GM21390 (cell line): ENCODE measurements at regions not wholly inside any gene's neighbourhood (a gene's known extent, or its start where the extent isn't known, plus 50 kb on each side); places are given as distances from the start of the nearest gene placed in this dataset.

Experiments used
- ATAC-seq: cut with Tn5 transposase; IDR thresholded peaks from one replicate; pipeline ENCODE4 v1.9.1; 2021; ENCODE audit not compliant: unreplicated experiment

DNA sequence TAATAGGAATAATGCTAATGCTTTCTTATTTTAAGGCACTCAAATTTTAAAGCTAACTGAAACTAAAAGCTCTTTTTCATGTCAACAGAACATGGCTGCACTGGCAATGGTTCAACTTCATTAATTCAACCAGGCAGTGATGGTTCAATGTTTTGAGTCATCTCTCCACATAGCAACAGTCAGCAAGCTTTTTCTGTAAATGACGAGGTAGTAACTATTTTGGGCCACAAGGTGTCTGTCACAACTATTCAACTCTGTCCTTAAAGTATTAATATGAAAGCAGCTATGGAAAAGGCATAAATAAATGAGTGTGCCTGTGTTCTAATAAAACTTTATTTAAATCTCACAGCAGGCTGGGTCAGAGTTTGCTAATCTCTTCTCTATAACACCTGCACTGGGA is 1425.6 kb upstream of the PIK3C3 start:
- no peak for ATAC-seq

- no peak for ATAC-seq
Observed at GRCh38 chr18:40524881-40525280, 1430.2 kb upstream of the PIK3C3 start.

DNA sequence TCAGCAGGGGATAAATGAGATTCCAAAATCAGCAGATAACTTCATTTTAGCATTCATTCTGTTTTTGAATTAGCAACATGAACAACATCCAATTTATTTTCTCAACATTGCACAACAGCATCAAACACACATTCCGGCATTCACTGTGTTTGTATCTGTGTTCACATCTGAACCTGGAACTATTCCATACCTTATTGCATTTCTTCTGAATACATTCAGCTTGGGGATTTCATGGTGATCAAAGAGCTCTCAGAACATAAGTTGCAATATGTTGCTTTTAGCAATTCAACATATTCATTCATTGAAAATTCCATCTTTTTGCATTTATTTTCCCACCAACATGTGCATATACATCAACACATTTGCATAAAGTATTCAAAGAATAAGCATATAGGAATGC is 1431.7 kb upstream of the PIK3C3 start:
- ATAC-seq: no peak

DNA sequence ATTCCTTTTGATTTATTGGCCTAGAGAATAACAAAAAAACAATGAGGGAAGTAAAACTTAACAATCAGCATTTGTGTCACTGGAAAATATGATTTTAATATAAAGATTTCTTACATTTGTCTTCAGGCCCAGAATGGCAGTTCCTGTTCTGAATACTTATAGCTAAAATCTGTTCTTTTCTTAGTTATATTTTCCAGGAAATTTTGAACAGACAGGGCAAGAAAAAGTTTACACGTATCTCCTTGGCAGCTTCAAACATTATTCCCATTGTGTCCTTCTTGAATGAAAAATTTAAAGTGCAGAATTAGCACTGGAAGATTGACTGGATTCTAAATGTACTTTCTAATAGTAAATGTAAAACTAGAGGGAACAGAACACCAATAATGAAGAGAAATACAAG is 1454.0 kb upstream of the PIK3C3 start:
- no peak for ATAC-seq

DNA sequence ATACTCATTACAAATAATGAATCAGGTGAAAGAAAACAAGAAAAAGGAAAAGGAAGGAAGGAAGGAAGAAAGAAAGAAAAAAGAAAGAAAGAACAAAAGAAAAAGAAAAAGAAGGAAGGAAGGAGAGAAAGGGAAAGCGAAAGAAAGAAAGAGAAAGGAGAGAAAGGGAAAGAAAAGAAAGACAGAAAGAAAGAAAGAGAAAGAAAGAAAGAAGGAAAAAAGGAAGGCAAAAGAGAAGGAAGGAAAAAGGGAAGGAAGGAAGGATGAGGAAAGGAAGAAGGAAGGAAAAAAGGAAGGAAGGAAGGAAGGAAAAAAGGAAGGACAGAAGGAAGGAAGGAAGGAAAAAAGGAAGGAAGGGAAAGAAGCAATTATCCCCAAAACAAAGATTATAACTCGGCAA is 1460.4 kb upstream of the PIK3C3 start:
- no peak for ATAC-seq

GRCh38 chr18:40493316-40493715 is 1461.7 kb upstream of the PIK3C3 start:
- no peak for ATAC-seq

DNA sequence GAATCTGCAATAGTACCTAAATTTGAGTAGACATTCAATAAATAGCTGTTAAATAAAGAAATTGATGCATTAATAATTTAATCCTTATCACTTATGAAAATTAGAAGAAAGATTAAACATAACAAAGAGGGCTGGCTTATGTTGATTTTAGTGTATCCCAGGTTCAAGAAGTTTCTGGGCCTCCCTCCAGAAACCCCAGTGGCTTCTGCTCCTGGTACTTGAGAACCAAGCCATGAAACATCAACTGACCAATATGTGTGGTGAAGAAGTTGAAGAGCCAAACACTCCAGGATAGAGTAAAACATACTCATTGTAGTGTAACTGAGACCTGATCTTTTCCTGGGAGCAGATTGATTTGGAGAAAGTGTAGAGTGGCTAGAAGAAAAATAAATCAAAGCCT is 1465.7 kb upstream of the PIK3C3 start:
- no peak for ATAC-seq

DNA sequence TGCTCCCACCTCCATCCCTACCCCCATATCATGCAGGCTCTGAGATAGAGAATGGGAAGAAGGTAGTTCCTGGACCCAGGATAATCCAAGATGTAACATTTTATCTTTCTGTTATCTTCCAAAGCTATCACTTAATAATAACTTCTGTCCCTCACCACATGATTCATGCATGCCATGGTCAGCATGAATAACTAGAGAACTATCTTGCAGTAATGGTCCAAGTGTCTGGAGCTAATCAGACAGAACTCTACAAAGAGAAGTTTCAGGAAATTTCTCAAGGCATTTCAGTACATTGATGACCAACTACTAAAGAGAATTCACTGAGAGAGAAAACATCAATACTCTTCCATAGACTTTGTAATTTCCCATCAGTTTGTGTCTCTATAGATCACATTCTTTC is 1469.7 kb upstream of the PIK3C3 start:
- ATAC-seq: no peak

DNA sequence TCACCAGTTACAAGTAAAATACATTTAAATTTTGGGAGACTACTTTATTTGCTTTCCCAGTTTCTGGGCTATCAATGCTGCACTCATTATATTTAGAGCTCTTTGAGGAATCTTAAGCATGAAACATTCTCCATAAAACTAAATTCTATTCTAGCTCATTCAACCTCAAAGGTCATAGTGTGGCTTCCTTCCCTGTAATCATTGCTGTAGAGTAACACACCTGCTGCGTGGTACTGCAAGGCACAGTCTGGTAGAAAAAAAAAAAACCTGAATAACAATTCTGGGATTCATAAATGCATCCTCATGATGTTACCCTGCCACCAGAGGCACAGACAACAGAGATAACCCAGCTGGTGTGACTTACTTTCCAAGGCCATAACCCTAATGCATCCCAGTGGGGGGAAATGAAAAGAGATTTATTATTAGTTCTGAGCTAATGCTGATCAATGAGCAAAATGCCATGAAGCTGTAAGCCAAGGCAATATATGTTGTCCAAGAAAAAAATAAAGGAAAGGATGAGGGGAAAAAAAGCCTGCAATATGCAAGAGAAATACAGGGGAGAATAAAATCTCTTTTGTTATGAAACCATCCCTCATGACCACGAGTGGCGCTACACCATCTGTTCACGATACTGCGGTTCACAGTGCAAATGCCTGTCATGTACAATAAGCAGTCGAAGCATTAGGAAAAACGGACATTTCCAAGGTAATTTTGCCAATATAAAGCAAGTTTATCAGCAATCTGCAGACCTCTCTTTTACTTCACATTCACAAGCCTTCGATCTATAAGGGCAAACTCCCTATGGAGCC is 1481.6 kb upstream of the PIK3C3 start:
- no peak for ATAC-seq

GRCh38 chr18:40470723-40471122 is 1484.3 kb upstream of the PIK3C3 start:
- no peak for ATAC-seq

DNA sequence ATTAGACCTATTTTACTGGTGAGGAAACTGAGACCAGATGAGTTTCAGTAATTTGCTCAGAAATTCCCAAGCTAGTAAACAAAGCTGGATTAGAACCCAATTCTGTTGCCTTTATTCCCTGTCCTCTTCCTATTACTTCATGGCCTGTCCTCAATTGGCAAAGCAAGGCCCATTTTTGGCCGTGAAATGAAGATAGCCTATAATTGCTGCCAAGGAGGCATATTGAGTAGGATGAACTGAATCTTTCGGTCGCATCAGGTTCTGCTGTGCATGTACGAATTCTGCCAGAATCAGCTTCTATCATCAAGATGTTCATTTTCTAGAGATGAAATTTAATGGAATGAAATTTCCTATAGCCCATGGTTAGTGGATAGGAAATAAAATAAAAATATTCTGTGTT is 1485.2 kb upstream of the PIK3C3 start:
- no peak for ATAC-seq

- ATAC-seq: no peak
Observed at GRCh38 chr18:40469316-40469715, 1485.7 kb upstream of the PIK3C3 start.

DNA sequence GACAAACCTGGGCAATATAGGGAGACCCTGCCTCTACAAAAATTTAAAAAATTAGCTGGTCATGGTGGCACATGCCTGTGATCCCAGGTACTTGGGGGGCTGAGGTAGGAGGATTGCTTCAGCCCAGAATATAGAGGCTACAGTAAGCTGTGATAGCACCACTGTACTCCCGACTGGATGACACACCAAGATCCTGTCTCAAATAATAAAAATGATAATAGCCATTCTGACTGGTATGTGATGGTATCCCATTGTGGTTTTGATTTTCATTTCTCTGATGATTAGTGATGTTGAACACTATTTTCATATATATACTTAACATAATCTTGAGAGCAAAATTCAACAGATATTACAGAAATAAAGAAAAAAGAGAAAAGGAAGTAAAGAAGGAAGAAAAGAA is 1491.0 kb upstream of the PIK3C3 start:
- ATAC-seq: no peak

DNA sequence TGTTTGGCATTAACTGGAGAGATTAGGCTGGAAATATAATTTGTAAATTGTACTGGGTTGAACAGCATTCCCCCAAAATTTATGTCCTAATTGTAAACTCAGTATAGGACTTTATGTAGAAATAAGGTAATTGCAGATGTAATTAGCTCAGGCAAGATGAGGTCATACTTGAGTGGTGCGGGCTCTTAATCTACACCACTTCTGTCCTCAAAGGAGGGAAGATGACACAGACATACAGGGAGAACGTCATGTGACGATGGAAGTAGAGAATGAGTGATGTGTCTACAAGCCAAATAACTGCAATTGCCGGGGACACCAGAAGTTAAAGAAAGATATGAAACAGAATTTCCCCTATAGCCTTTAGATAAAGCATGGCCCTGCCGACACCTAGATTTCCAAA is 1501.1 kb upstream of the PIK3C3 start:
- no peak for ATAC-seq

GRCh38 chr18:40452599-40452998 is 1502.4 kb upstream of the PIK3C3 start:
- ATAC-seq: no peak

- ATAC-seq: no peak
Observed at GRCh38 chr18:40450751-40451150, 1504.3 kb upstream of the PIK3C3 start.

- ATAC-seq: no peak
Observed at GRCh38 chr18:40447820-40448219, 1507.2 kb upstream of the PIK3C3 start.

- ATAC-seq: no peak
Observed at GRCh38 chr18:40440088-40440487, 1514.9 kb upstream of the PIK3C3 start.

DNA sequence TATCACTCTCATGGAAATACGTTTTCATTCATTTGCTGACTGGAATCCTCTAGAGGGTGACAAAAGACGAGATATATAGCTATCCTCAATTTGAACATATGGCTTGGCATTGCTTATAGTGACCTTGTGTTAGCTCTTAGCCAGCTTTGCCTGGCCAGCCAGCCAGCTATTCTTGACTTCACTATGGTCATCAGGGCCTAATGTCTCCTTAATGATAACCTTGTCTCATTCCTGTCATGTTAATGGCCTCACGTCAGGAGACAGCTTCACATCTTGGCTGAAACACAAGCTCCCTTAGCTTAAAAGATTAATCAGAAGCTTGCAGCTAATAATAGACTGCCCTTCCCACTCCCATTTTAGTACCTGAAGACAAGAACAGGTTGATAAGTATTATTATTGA is 1517.5 kb upstream of the PIK3C3 start:
- no peak for ATAC-seq

DNA sequence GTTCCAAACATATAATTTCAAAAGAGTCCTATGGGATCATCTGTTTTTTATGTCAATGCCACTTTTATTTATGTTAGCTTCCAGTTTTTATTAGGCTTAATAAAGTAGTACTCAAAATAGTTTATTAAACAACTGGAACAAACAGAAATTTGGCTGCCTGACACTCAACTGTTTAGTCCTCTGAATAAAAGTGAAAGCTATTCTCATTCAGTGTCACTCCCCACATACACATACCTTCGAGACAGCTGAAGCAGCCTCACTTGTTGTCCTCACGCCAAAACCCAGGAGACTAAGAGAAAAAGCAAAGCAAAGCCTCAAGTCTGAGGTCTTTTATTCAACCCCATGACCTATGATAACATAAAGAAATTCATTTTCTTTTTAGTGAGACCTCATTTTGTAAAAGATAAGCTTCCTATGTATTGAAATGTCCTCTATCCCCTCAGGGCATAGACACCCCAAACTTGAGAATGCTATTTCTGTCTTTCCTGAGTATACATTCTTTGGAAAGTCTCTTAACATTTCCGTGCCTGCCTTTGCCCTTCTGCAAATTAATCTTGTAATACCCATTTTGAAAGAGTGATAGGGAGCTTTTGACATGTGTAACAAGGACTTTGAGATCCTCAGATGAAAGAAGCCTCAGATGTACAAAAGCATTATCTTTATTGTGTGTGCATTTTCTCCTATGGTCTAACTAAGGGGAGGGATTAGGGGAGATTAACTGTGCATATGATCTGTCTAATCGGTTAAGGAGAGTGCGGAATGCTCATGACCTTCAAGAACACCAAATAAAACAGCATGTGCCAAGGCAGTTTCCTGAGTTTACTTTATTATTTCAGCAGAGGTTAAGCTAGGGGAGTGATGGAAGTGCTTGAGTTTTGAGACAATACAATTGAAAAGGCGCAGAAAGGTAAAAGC is 1523.7 kb upstream of the PIK3C3 start:
- no peak for ATAC-seq

- ATAC-seq: no peak
Observed at GRCh38 chr18:40423291-40423690, 1531.7 kb upstream of the PIK3C3 start.

- ATAC-seq: no peak
Observed at GRCh38 chr18:40420675-40421074, 1534.4 kb upstream of the PIK3C3 start.
